CD14-positive monocyte (primary cell): ENCODE measurements at regions not wholly inside any gene's neighbourhood (a gene's known extent, or its start where the extent isn't known, plus 50 kb on each side); places are given as distances from the start of the nearest gene placed in this dataset.

ENCODE experiments used
- DNase-seq, 3 donors: peaks; one replicate each; pipeline ENCODE4 v3.0.0-alpha.2; 2011 to 2022
- H2AFZ ChIP-seq: 2 replicates; pipeline ENCODE4 v1.6.0; 2012; ENCODE audit warnings: mild to moderate bottlenecking, low read depth, low read length, inconsistent platforms; ENCODE audit not compliant: insufficient read depth, poor library complexity, severe bottlenecking
- H3K27ac ChIP-seq, 2 donors: 1 replicate in 1 of 2; 2 replicates in 1 of 2; pipeline ENCODE4 v1.5.1; 2012 to 2013; ENCODE audit warnings: low read length in 2 of 2, control low read depth in 1 of 2, inconsistent platforms in 1 of 2, low read depth in 1 of 2, mild to moderate bottlenecking in 1 of 2
- H3K27me3 ChIP-seq, 2 donors: one replicate each; pipeline versions ENCODE4 v1.6.0 to v1.6.1; 2011 to 2013; ENCODE audit warnings: low read length in 2 of 2; ENCODE audit not compliant: control insufficient read depth in 2 of 2, insufficient read depth in 2 of 2
- H3K36me3 ChIP-seq, 2 donors: replicated peaks in 1 of 2; 1 replicate in 1 of 2; 2 replicates in 1 of 2; pipeline versions ENCODE4 v1.5.1 to v1.6.1; 2012 to 2013; ENCODE audit warnings: low read length in 2 of 2, control low read depth in 1 of 2, inconsistent platforms in 1 of 2, mild to moderate bottlenecking in 1 of 2; ENCODE audit not compliant: insufficient read depth in 2 of 2, control insufficient read depth in 1 of 2
- H3K4me1 ChIP-seq, 2 donors: 1 replicate in 1 of 2; 2 replicates in 1 of 2; pipeline versions ENCODE4 v1.5.1 to v1.6.1; 2012 to 2013; ENCODE audit warnings: low read length in 2 of 2, control low read depth in 1 of 2, inconsistent platforms in 1 of 2, mild to moderate bottlenecking in 1 of 2, moderate library complexity in 1 of 2; ENCODE audit not compliant: insufficient read depth in 2 of 2, control insufficient read depth in 1 of 2
- H3K4me2 ChIP-seq: replicated peaks from 2 replicates; pipeline ENCODE3; 2012; ENCODE audit warnings: low read length, moderate library complexity, mild to moderate bottlenecking; ENCODE audit not compliant: poor library complexity, severe bottlenecking; ENCODE audit errors: extremely low read depth
- H3K4me3 ChIP-seq, 3 experiments: fragments of 200-600 bp in 1 of 3; sonication (generic) in 1 of 3; replicated peaks in 1 of 3; 1 replicate in 2 of 3; 2 replicates in 1 of 3; pipeline ENCODE4 v1.5.1; 2011 to 2013; ENCODE audit warnings: low read length in 3 of 3, mild to moderate bottlenecking in 3 of 3, control low read depth in 2 of 3, low read depth in 2 of 3, inconsistent platforms in 1 of 3, moderate library complexity in 1 of 3
- H3K79me2 ChIP-seq: 2 replicates; pipeline ENCODE4 v1.6.0; 2012; ENCODE audit warnings: mild to moderate bottlenecking, control low read depth, inconsistent platforms, low read length, moderate library complexity; ENCODE audit not compliant: insufficient read depth
- H3K9ac ChIP-seq: 2 replicates; pipeline ENCODE4 v1.6.0; 2017; ENCODE audit warnings: low read length, mild to moderate bottlenecking; ENCODE audit not compliant: insufficient read depth, poor library complexity, severe bottlenecking
- H3K9me3 ChIP-seq, 2 donors: replicated peaks in 1 of 2; 1 replicate in 1 of 2; 2 replicates in 1 of 2; pipeline versions ENCODE4 v1.5.1 to v1.6.1; 2012 to 2013; ENCODE audit warnings: low read length in 2 of 2, control low read depth in 1 of 2; ENCODE audit not compliant: control insufficient read depth in 1 of 2, insufficient read depth in 1 of 2
- H4K20me1 ChIP-seq: 2 replicates; pipeline ENCODE4 v1.6.0; 2012; ENCODE audit warnings: mild to moderate bottlenecking, low read length, control low read depth, moderate library complexity; ENCODE audit not compliant: insufficient read depth
- H3K27ac Mint-ChIP-seq, 7 donors: one replicate each; pipeline ENCODE4 v1.8.0; 2020; ENCODE audit warnings: mild to moderate bottlenecking in 7 of 7, mixed read lengths in 7 of 7, moderate library complexity in 6 of 7, inconsistent platforms in 2 of 7
- H3K27me3 Mint-ChIP-seq, 3 donors: one replicate each; pipeline ENCODE4 v1.8.0; 2021 to 2022; ENCODE audit warnings: low read depth in 3 of 3, mild to moderate bottlenecking in 3 of 3, mixed read lengths in 3 of 3, moderate library complexity in 3 of 3, inconsistent platforms in 1 of 3
- H3K36me3 Mint-ChIP-seq, 2 donors: one replicate each; pipeline ENCODE4 v1.8.0; 2020; ENCODE audit warnings: mixed read lengths in 2 of 2, inconsistent platforms in 1 of 2, mild to moderate bottlenecking in 1 of 2
- H3K4me1 Mint-ChIP-seq: one replicate; pipeline ENCODE4 v1.8.0; 2020; ENCODE audit warnings: mild to moderate bottlenecking, mixed read lengths
- H3K4me3 Mint-ChIP-seq, 2 donors: one replicate each; pipeline ENCODE4 v1.8.0; 2020; ENCODE audit warnings: mild to moderate bottlenecking in 2 of 2, mixed read lengths in 2 of 2, moderate library complexity in 1 of 2
- H3K9me3 Mint-ChIP-seq, 7 donors: one replicate each; pipeline ENCODE4 v1.8.0; 2020 to 2022; ENCODE audit warnings: mixed read lengths in 7 of 7, mild to moderate bottlenecking in 6 of 7, moderate library complexity in 6 of 7, inconsistent platforms in 2 of 7
- WGBS: methylation state at CpG from one replicate; pipeline ENCODE4 v1.1.5; 2013; ENCODE audit warnings: missing lambda C conversion rate; ENCODE audit not compliant: insufficient coverage; 5-methylcytosine and 5-hydroxymethylcytosine counted together
- intact Hi-C, 2 donors: fragments of 100-400 bp; cut with micrococcal nuclease; formaldehyde crosslinking; loops; one replicate each; pipeline versions ENCODE4 v1.15.0 to v1.15.1; 2023
- TF ChIP-seq, protein P1 (sequence below): fragments of 200-600 bp; IDR thresholded peaks from one replicate; pipeline ENCODE4 v1.8.0; 2022; ENCODE audit warnings: antibody characterized with exemption, mild to moderate bottlenecking

- no peaks in the 10 kb centered on the region for H3K36me3 Mint-ChIP-seq
- no peaks in the 10 kb centered on the region for H4K20me1 ChIP-seq
- H2AFZ ChIP-seq = no peak overlapping the region
- no peak overlapping the region for H3K4me3 ChIP-seq
- peaks cover 72 to 87% of the 10 kb centered on the region in 2 donors for H3K27me3 ChIP-seq
- H3K27ac ChIP-seq = no peak overlapping the region
- intact Hi-C loops = no loop called here
- no peaks in the 10 kb centered on the region for H3K36me3 ChIP-seq
- no peak overlapping the region for H3K4me2 ChIP-seq
- H3K4me1 Mint-ChIP-seq = peaks cover 2% of the 10 kb centered on the region
- DNase-seq = no peak
- peaks cover 70 to 84% (median 78%) of the 10 kb centered on the region in 3 donors for H3K27me3 Mint-ChIP-seq
- no peak overlapping the region for H3K27ac Mint-ChIP-seq
- no peaks in the 10 kb centered on the region for H3K79me2 ChIP-seq
- peaks cover 0 to 22% of the 10 kb centered on the region in 2 donors for H3K9me3 ChIP-seq
- WGBS = 15% methylated on average over 8 of the region's 20 CpGs
- no peak overlapping the region for H3K9ac ChIP-seq
- H3K4me3 Mint-ChIP-seq = peak overlapping the region in 1 of 2 donors; percentile 82
- TF ChIP-seq, protein P1, sequence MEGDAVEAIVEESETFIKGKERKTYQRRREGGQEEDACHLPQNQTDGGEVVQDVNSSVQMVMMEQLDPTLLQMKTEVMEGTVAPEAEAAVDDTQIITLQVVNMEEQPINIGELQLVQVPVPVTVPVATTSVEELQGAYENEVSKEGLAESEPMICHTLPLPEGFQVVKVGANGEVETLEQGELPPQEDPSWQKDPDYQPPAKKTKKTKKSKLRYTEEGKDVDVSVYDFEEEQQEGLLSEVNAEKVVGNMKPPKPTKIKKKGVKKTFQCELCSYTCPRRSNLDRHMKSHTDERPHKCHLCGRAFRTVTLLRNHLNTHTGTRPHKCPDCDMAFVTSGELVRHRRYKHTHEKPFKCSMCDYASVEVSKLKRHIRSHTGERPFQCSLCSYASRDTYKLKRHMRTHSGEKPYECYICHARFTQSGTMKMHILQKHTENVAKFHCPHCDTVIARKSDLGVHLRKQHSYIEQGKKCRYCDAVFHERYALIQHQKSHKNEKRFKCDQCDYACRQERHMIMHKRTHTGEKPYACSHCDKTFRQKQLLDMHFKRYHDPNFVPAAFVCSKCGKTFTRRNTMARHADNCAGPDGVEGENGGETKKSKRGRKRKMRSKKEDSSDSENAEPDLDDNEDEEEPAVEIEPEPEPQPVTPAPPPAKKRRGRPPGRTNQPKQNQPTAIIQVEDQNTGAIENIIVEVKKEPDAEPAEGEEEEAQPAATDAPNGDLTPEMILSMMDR = no peak
- H3K9me3 Mint-ChIP-seq = peaks cover 2 to 22% (median 20%) of the 10 kb centered on the region in 7 donors
- no peaks in the 10 kb centered on the region for H3K4me1 ChIP-seq
Measured at GRCh38 chr15:96408591-96409183, 78.2 kb downstream of the NR2F2 start.

DNA sequence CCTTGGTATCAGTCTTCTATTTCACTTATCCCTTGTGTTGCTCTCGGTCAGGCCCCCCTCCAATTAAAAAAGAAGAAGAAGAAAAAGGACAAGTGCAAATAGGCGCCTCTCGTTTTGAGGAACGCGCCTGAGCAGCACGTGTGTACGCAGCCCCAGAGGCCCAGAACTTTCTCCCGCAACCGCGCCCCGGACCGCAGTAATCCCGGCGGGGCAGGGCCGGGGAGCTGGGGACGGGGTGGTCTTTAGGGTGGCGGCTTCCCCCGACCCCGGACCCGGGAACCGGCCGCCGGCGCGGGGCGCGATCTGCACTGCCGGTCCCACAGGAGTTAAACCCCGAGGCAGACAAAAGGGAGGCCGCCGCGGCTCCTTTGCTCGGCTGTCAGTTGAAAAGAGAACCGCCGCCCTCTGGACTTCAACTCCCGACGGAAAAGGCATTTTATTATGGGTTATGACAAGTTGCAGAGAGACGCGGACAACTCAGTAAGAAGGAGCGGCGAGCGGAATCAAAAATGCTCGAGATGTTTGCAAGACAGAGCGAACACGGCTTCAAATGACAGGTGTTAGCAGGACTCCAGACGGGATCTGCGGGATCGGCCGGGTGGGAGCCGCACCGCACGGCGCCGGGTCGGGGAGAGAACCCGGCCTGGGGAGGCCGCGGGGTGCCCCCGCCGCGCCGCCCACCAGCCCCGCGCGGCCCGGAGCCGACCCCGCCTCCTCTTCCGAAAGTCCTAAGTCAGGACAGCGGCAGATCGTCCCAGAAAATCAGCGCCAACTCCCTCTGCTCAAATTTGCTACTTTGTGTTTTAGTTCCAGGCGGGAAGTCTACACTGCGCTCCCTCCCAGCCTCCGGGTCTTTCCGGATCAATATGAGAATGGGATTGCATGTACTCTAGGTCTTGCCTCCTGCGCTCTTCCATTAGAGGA lies 79.0 kb downstream of the NR2F2 start:
- intact Hi-C loops = no loop called here
- Histone ChIP-seq H3K27me3 (peaks cover 79 to 93% of the 10 kb centered on the region in 2 donors), H3K9me3 (peaks cover 0 to 22% of the 10 kb centered on the region in 2 donors), H2AFZ (no peak overlapping the region), H3K4me1 (no peaks in the 10 kb centered on the region), H3K27ac (no peak overlapping the region), H3K9ac (no peak overlapping the region), H3K4me3 (no peak overlapping the region), H3K4me2 (no peak overlapping the region), H4K20me1 (no peaks in the 10 kb centered on the region), H3K36me3 (no peaks in the 10 kb centered on the region), H3K79me2 (no peaks in the 10 kb centered on the region)
- WGBS = 3% methylated on average over 62 of the region's 77 CpGs
- Mint-ChIP-seq H3K4me1 (peaks cover 2% of the 10 kb centered on the region), H3K27ac (peak overlapping the region in 1 of 7 donors; percentile 40), H3K4me3 (peak overlapping the region in 1 of 2 donors; percentile 82), H3K9me3 (peaks cover 2 to 22% (median 19%) of the 10 kb centered on the region in 7 donors), H3K36me3 (no peaks in the 10 kb centered on the region), H3K27me3 (peaks cover 78 to 87% (median 83%) of the 10 kb centered on the region in 3 donors)
- no peak for DNase-seq
- TF ChIP-seq, protein P1 = no peak
